NCI-H2196 (cell line): ENCODE measurements at regions not wholly inside any gene's neighbourhood (a gene's known extent, or its start where the extent isn't known, plus 50 kb on each side); places are given as distances from the start of the nearest gene placed in this dataset.
A peak's percentile ranks its signal among the peaks of the same experiment; 100 is the strongest.
"Not testable (repeated sequence)": the region's sequence is repeated elsewhere in the genome, so short reads cannot be mapped to it uniquely, and the experiment has no call there.

Experiments
- DNase-seq: peaks from one replicate; lab custom pipeline; 2025; ENCODE audit not compliant: unreplicated experiment; lab: John Stamatoyannopoulos, UW

GRCh38 chr5:174571662-174572397 lies 152.6 kb upstream of the MSX2 start:
- DNase-seq: peak; percentile 4

GRCh38 chr5:174572591-174572990 lies 151.8 kb upstream of the MSX2 start:
- DNase-seq: no peak

- no peak for DNase-seq
Measured at GRCh38 chr5:174573221-174573994, 151.0 kb upstream of the MSX2 start.

GRCh38 chr5:174575043-174575442 lies 149.3 kb upstream of the MSX2 start:
- DNase-seq: no peak

GRCh38 chr5:174576042-174576441 lies 148.3 kb upstream of the MSX2 start:
- no peak for DNase-seq

GRCh38 chr5:174581479-174581878 lies 142.9 kb upstream of the MSX2 start:
- DNase-seq: no peak

- no peak for DNase-seq
Measured at GRCh38 chr5:174581894-174582293, 142.5 kb upstream of the MSX2 start.

GRCh38 chr5:174583071-174583470 lies 141.3 kb upstream of the MSX2 start:
- no peak for DNase-seq

- no peak for DNase-seq
Measured at GRCh38 chr5:174585472-174585871, 138.9 kb upstream of the MSX2 start.

GRCh38 chr5:174586163-174586562 lies 138.2 kb upstream of the MSX2 start:
- DNase-seq: not testable (repeated sequence)

GRCh38 chr5:174589011-174589410 lies 135.4 kb upstream of the MSX2 start:
- DNase-seq: no peak

- DNase-seq: no peak
Measured at GRCh38 chr5:174589599-174589998, 134.8 kb upstream of the MSX2 start.

GRCh38 chr5:174590820-174591219 lies 133.6 kb upstream of the MSX2 start:
- no peak for DNase-seq

GRCh38 chr5:174596429-174596828 lies 128.0 kb upstream of the MSX2 start:
- DNase-seq: no peak

- DNase-seq: no peak
Measured at GRCh38 chr5:174599992-174600391, 124.4 kb upstream of the MSX2 start.

- DNase-seq: no peak
Measured at GRCh38 chr5:174601946-174602345, 122.4 kb upstream of the MSX2 start.

GRCh38 chr5:174606153-174606552 lies 118.2 kb upstream of the MSX2 start:
- DNase-seq: no peak

- no peak for DNase-seq
Measured at GRCh38 chr5:174606646-174607045, 117.7 kb upstream of the MSX2 start.

- DNase-seq: no peak
Measured at GRCh38 chr5:174607205-174607604, 117.2 kb upstream of the MSX2 start.

GRCh38 chr5:174607916-174608315 lies 116.5 kb upstream of the MSX2 start:
- DNase-seq: no peak

- DNase-seq: no peak
Measured at GRCh38 chr5:174608631-174609097, 115.7 kb upstream of the MSX2 start.

GRCh38 chr5:174609116-174609515 lies 115.3 kb upstream of the MSX2 start:
- no peak for DNase-seq
